ENCODE measurements at regions not wholly inside any gene's neighbourhood (a gene's known extent, or its start where the extent isn't known, plus 50 kb on each side); places are given as distances from the start of the nearest gene placed in this dataset.
"Not testable (repeated sequence)": the region's sequence is repeated elsewhere in the genome, so short reads cannot be mapped to it uniquely, and the experiment has no call there.

- Histone ChIP-seq H3K27ac (no peak overlapping the region), H3K4me3 (no peak overlapping the region), H3K27me3 (no peaks in the 10 kb centered on the region), H3K4me1 (no peaks in the 10 kb centered on the region), H3K36me3 (no peaks in the 10 kb centered on the region), H3K9me3 (no peaks in the 10 kb centered on the region)
- TF ChIP-seq CTCF (IDR thresholded peaks at IDR 0.05): no peak
- TF ChIP-seq POLR2A (IDR thresholded peaks at IDR 0.05): no peak
- DNase-seq (no peak), ATAC-seq (no peak)
- WGBS, 4 donors: 92 to 96% (median 96%) methylated on average over 8 of the region's 8 CpGs
- intact Hi-C loops (cut with DNase I): no loop called here
Measured at GRCh38 chr13:59281453-59281852, 882.3 kb downstream of the DIAPH3 start.

- peaks cover 0 to 14% (median 2%) of the 10 kb centered on the region in 12 donors for H3K9me3 ChIP-seq
- DNase-seq; H3K27me3 ChIP-seq; intact Hi-C loops (cut with DNase I); H3K27ac ChIP-seq; H3K4me1 ChIP-seq; H3K36me3 ChIP-seq; H3K4me3 ChIP-seq; ATAC-seq: not testable (repeated sequence)
- 92 to 97% (median 94%) methylated on average over 5 of the region's 5 CpGs for WGBS, 4 donors
Measured at GRCh38 chr13:59292240-59292639, 871.5 kb downstream of the DIAPH3 start.

GRCh38 chr13:59299584-59299983, 864.1 kb downstream of the DIAPH3 start:
- DNase-seq (no peak), ATAC-seq (no peak)
- WGBS, 4 donors: 96 to 100% (median 99%) methylated on average over 1 of the region's 1 CpG
- H3K9me3 ChIP-seq: peaks cover 0 to 9% (median 0%) of the 10 kb centered on the region in 12 donors
- H3K27ac ChIP-seq: no peak overlapping the region
- TF ChIP-seq POLR2A (IDR thresholded peaks at IDR 0.05) (no peak), CTCF (IDR thresholded peaks at IDR 0.05) (no peak)
- H3K4me1 ChIP-seq: no peaks in the 10 kb centered on the region
- H3K4me3 ChIP-seq: no peak overlapping the region
- H3K36me3 ChIP-seq: no peaks in the 10 kb centered on the region
- intact Hi-C loops (cut with DNase I): no loop called here
- no peaks in the 10 kb centered on the region for H3K27me3 ChIP-seq

GRCh38 chr13:59300355-59301173, 863.2 kb downstream of the DIAPH3 start:
- H3K27ac ChIP-seq: no peak overlapping the region
- H3K27me3 ChIP-seq: no peaks in the 10 kb centered on the region
- intact Hi-C loops (cut with DNase I): no loop called here
- H3K4me1 ChIP-seq: no peaks in the 10 kb centered on the region
- DNase-seq (no peak), ATAC-seq (no peak)
- peaks cover 0 to 9% (median 0%) of the 10 kb centered on the region in 12 donors for H3K9me3 ChIP-seq
- no peak overlapping the region for H3K4me3 ChIP-seq
- WGBS, 4 donors: 74 to 86% (median 84%) methylated on average over 9 of the region's 9 CpGs
- no peak for TF ChIP-seq CTCF (IDR thresholded peaks at IDR 0.05)
- no peak for TF ChIP-seq POLR2A (IDR thresholded peaks at IDR 0.05)
- H3K36me3 ChIP-seq: no peaks in the 10 kb centered on the region

- intact Hi-C loops (cut with DNase I): no loop called here
- no peak for ATAC-seq
Measured at GRCh38 chr13:59301174-59301567, 862.6 kb downstream of the DIAPH3 start.

More at GRCh38 chr13:59301174-59301567, 862.6 kb downstream of the DIAPH3 start:
- no peak for DNase-seq
- Histone ChIP-seq H3K4me3 (no peak overlapping the region), H3K9me3 (peaks cover 0 to 4% (median 0%) of the 10 kb centered on the region in 12 donors), H3K27ac (no peak overlapping the region), H3K4me1 (no peaks in the 10 kb centered on the region), H3K36me3 (no peaks in the 10 kb centered on the region), H3K27me3 (no peaks in the 10 kb centered on the region)
- no peak for TF ChIP-seq POLR2A (IDR thresholded peaks at IDR 0.05)
- no peak for TF ChIP-seq CTCF (IDR thresholded peaks at IDR 0.05)
- WGBS, 4 donors: 64 to 76% (median 69%) methylated on average over 2 of the region's 2 CpGs

All from heart left ventricle (tissue), 16 donors.